ENCODE measurements at regions not wholly inside any gene's neighbourhood (a gene's known extent, or its start where the extent isn't known, plus 50 kb on each side); places are given as distances from the start of the nearest gene placed in this dataset.

DNA sequence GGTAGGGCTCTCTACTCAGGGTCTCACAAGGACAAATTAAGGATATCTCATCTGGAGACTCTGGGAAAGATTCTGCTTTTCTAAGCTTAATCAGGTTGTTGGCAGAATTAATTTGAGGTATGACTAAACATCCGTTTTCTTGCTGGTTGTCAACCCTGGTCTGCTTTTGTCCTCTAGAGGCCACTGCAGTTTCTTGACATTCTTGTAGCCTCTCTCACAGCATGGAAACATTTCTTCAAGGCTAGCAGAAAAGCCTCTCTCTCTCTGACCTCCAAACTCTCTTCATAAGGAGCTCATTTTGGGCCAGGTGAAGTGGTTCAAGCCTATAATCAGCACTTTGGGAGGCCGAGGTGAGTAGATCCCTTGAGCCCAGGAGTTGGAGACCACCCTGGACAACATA, 749.5 kb upstream of the PCDH7 start:
- Histone ChIP-seq H3K36me3 (ENCODE audit: control insufficient read depth in 2 of 2, insufficient read depth in 1 of 2, low read length in 2 of 2) (no peaks in the 10 kb centered on the region), H3K9me3 (ENCODE audit: control insufficient read depth, insufficient read depth, low read depth, low read length) (no peaks in the 10 kb centered on the region), H3K4me3 (ENCODE audit: low read depth, low read length) (no peak overlapping the region), H3K27ac (ENCODE audit: extremely low read depth, low read depth, low read length) (no peak overlapping the region), H3K4me1 (ENCODE audit: control insufficient read depth, insufficient read depth, low read length) (no peaks in the 10 kb centered on the region)
- CTCF ChIA-PET = interaction anchor here (0.6 to 1.1 kb wide), 6 partner anchors 44 to 1828 kb away, joined by 3 to 5 read pairs (median 3); no protein-coding TSS in a partner anchor
- no peak for TF ChIP-seq ZNF670 (tag by site-specific recombination; IDR thresholded peaks at IDR 0.05; ENCODE audit: low read depth)
- TF ChIP-seq ZNF112 (tag by site-specific recombination; IDR thresholded peaks at IDR 0.05) = no peak
- POLR2A ChIA-PET = no interaction called here

DNA sequence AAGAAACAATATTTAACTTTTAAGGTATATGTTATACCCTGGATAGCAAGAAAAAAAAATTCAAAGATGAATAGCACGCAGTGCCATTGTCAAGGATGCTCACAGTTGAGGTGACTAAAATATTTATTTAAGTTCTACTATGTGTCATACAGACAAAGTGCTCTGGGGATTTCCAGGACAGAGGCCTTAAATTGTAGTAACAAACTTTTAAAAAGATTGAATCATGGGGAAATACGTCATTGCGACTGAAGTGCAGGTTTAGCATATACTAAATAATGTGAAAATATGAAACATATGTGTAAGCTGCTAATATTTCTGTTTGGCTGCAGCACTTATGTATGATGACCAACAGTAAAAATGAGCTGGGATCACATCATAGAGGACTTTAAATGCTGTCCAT, 748.0 kb upstream of the PCDH7 start:
- Histone ChIP-seq H3K9me3 (ENCODE audit: control insufficient read depth, insufficient read depth, low read depth, low read length) (no peaks in the 10 kb centered on the region), H3K4me3 (ENCODE audit: low read depth, low read length) (no peak overlapping the region), H3K36me3 (ENCODE audit: control insufficient read depth in 2 of 2, insufficient read depth in 1 of 2, low read length in 2 of 2) (no peaks in the 10 kb centered on the region), H3K27ac (ENCODE audit: extremely low read depth, low read depth, low read length) (no peak overlapping the region), H3K4me1 (ENCODE audit: control insufficient read depth, insufficient read depth, low read length) (no peaks in the 10 kb centered on the region)
- ChIA-PET POLR2A (interaction anchor here (0.5 kb wide), 1 partner anchor 1704 kb away, joined by 4 read pairs; no protein-coding TSS in a partner anchor), CTCF (no interaction called here)
- TF ChIP-seq ZNF133 (tag by site-specific recombination; IDR thresholded peaks at IDR 0.05) (no peak), ZBTB48 (tag by site-specific recombination; IDR thresholded peaks at IDR 0.05) (no peak), ZNF140 (tag by site-specific recombination; IDR thresholded peaks at IDR 0.05) (no peak), ZEB2 (tag by site-specific recombination; IDR thresholded peaks at IDR 0.05) (no peak), ZNF184 (tag by site-specific recombination; IDR thresholded peaks at IDR 0.05) (no peak), HOXC10 (CRISPR knock-in tag; IDR thresholded peaks at IDR 0.05) (no peak), KLF7 (tag by site-specific recombination; IDR thresholded peaks at IDR 0.05; ENCODE audit: borderline replicate concordance) (no peak), SCRT2 (tag by site-specific recombination; IDR thresholded peaks at IDR 0.05) (no peak), GLI2 (tag by site-specific recombination; IDR thresholded peaks at IDR 0.05; ENCODE audit: borderline replicate concordance, low read depth) (no peak)
- TF ChIP-seq, protein P1, sequence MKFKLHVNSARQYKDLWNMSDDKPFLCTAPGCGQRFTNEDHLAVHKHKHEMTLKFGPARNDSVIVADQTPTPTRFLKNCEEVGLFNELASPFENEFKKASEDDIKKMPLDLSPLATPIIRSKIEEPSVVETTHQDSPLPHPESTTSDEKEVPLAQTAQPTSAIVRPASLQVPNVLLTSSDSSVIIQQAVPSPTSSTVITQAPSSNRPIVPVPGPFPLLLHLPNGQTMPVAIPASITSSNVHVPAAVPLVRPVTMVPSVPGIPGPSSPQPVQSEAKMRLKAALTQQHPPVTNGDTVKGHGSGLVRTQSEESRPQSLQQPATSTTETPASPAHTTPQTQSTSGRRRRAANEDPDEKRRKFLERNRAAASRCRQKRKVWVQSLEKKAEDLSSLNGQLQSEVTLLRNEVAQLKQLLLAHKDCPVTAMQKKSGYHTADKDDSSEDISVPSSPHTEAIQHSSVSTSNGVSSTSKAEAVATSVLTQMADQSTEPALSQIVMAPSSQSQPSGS (tag by site-specific recombination; IDR thresholded peaks at IDR 0.05; ENCODE audit: low read depth) = no peak
- TF ChIP-seq, protein P2, sequence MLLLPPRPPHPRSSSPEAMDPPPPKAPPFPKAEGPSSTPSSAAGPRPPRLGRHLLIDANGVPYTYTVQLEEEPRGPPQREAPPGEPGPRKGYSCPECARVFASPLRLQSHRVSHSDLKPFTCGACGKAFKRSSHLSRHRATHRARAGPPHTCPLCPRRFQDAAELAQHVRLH (tag by site-specific recombination; IDR thresholded peaks at IDR 0.05) = no peak
- TF ChIP-seq, protein P3, sequence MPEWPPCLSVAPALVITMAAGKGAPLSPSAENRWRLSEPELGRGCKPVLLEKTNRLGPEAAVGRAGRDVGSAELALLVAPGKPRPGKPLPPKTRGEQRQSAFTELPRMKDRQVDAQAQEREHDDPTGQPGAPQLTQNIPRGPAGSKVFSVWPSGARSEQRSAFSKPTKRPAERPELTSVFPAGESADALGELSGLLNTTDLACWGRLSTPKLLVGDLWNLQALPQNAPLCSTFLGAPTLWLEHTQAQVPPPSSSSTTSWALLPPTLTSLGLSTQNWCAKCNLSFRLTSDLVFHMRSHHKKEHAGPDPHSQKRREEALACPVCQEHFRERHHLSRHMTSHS (tag by site-specific recombination; IDR thresholded peaks at IDR 0.05) = no peak

DNA sequence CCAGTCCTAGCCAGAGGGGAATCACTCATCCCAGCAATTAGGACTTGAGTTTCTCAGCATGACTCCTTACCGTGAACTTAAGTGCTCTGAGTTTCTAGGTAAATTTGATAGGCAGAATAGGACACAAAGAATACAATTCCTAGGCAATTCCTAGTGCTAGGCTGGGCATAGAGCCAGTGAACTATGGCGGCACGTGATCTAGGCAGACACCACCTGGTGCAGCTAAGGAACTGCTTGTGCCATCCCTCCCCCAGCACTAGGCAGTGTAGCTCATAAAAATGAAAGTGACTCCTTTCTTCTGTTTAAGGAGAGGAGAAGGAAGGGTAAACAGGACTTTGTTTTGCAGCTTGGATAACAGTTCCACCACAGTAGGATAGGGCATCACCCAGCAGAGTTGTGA, 736.3 kb upstream of the PCDH7 start:
- no peaks in the 10 kb centered on the region for H3K9me3 ChIP-seq (ENCODE audit: control insufficient read depth, insufficient read depth, low read depth, low read length)
- no peak overlapping the region for H3K4me3 ChIP-seq (ENCODE audit: low read depth, low read length)
- H3K27ac ChIP-seq (ENCODE audit: extremely low read depth, low read depth, low read length) = no peak overlapping the region
- ChIA-PET POLR2A (no interaction called here), CTCF (no interaction called here)
- no peaks in the 10 kb centered on the region for H3K36me3 ChIP-seq (ENCODE audit: control insufficient read depth in 2 of 2, insufficient read depth in 1 of 2, low read length in 2 of 2)
- H3K4me1 ChIP-seq (ENCODE audit: control insufficient read depth, insufficient read depth, low read length) = no peaks in the 10 kb centered on the region
- TF ChIP-seq ZNF792 (tag by site-specific recombination; IDR thresholded peaks at IDR 0.05) (no peak), ZNF629 (tag by site-specific recombination; IDR thresholded peaks at IDR 0.05) (no peak), KLF10 (tag by site-specific recombination; IDR thresholded peaks at IDR 0.05) (no peak), ZNF791 (tag by site-specific recombination; IDR thresholded peaks at IDR 0.05) (no peak), ZBTB21 (tag by site-specific recombination; IDR thresholded peaks at IDR 0.05) (no peak)
- TF ChIP-seq, protein P4, sequence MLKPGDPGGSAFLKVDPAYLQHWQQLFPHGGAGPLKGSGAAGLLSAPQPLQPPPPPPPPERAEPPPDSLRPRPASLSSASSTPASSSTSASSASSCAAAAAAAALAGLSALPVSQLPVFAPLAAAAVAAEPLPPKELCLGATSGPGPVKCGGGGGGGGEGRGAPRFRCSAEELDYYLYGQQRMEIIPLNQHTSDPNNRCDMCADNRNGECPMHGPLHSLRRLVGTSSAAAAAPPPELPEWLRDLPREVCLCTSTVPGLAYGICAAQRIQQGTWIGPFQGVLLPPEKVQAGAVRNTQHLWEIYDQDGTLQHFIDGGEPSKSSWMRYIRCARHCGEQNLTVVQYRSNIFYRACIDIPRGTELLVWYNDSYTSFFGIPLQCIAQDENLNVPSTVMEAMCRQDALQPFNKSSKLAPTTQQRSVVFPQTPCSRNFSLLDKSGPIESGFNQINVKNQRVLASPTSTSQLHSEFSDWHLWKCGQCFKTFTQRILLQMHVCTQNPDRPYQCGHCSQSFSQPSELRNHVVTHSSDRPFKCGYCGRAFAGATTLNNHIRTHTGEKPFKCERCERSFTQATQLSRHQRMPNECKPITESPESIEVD (tag by site-specific recombination; IDR thresholded peaks at IDR 0.05) = no peak
- TF ChIP-seq, protein P2 (tag by site-specific recombination; IDR thresholded peaks at IDR 0.05) = no peak
- TF ChIP-seq, protein P5, sequence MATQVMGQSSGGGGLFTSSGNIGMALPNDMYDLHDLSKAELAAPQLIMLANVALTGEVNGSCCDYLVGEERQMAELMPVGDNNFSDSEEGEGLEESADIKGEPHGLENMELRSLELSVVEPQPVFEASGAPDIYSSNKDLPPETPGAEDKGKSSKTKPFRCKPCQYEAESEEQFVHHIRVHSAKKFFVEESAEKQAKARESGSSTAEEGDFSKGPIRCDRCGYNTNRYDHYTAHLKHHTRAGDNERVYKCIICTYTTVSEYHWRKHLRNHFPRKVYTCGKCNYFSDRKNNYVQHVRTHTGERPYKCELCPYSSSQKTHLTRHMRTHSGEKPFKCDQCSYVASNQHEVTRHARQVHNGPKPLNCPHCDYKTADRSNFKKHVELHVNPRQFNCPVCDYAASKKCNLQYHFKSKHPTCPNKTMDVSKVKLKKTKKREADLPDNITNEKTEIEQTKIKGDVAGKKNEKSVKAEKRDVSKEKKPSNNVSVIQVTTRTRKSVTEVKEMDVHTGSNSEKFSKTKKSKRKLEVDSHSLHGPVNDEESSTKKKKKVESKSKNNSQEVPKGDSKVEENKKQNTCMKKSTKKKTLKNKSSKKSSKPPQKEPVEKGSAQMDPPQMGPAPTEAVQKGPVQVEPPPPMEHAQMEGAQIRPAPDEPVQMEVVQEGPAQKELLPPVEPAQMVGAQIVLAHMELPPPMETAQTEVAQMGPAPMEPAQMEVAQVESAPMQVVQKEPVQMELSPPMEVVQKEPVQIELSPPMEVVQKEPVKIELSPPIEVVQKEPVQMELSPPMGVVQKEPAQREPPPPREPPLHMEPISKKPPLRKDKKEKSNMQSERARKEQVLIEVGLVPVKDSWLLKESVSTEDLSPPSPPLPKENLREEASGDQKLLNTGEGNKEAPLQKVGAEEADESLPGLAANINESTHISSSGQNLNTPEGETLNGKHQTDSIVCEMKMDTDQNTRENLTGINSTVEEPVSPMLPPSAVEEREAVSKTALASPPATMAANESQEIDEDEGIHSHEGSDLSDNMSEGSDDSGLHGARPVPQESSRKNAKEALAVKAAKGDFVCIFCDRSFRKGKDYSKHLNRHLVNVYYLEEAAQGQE (tag by site-specific recombination; IDR thresholded peaks at IDR 0.05) = no peak
